Smooth muscle cell (in vitro differentiated cells): ENCODE measurements at regions not wholly inside any gene's neighbourhood (a gene's known extent, or its start where the extent isn't known, plus 50 kb on each side); places are given as distances from the start of the nearest gene placed in this dataset.

Experiments
- DNase-seq: peaks from one replicate; lab custom pipeline; 2025; ENCODE audit not compliant: unreplicated experiment; lab: John Stamatoyannopoulos, UW
- H2AFZ ChIP-seq: fragments of 200-600 bp; sonication (generic); 2 replicates; pipeline ENCODE4 v1.6.0; 2016; ENCODE audit warnings: antibody characterized with exemption, low read depth, mild to moderate bottlenecking
- H3F3A ChIP-seq: fragments of 200-600 bp; sonication (generic); 2 replicates; pipeline ENCODE4 v1.6.0; 2017; ENCODE audit warnings: antibody characterized with exemption, low read depth
- H3K27ac ChIP-seq: fragments of 200-600 bp; sonication (generic); 2 replicates; pipeline ENCODE4 v1.5.1; 2016; ENCODE audit warnings: low read depth, mild to moderate bottlenecking
- H3K27me3 ChIP-seq: fragments of 200-600 bp; sonication (generic); 2 replicates; pipeline ENCODE4 v1.6.1; 2016; ENCODE audit warnings: low read depth, mild to moderate bottlenecking
- H3K36me3 ChIP-seq: fragments of 200-600 bp; sonication (generic); 2 replicates; pipeline ENCODE4 v1.5.1; 2016; ENCODE audit warnings: low read depth
- H3K4me1 ChIP-seq: fragments of 200-600 bp; sonication (generic); 2 replicates; pipeline ENCODE4 v1.5.1; 2016; ENCODE audit warnings: low read depth
- H3K4me2 ChIP-seq: fragments of 200-600 bp; sonication (generic); 2 replicates; pipeline ENCODE4 v1.6.0; 2016; ENCODE audit warnings: mild to moderate bottlenecking
- H3K4me3 ChIP-seq: fragments of 200-600 bp; sonication (generic); 2 replicates; pipeline ENCODE4 v1.5.1; 2016; ENCODE audit warnings: mild to moderate bottlenecking
- H3K79me2 ChIP-seq: fragments of 200-600 bp; sonication (generic); 2 replicates; pipeline ENCODE4 v1.6.0; 2016; ENCODE audit warnings: low read depth, mild to moderate bottlenecking
- H3K9ac ChIP-seq: fragments of 200-600 bp; sonication (generic); 2 replicates; pipeline ENCODE4 v1.6.0; 2016; ENCODE audit warnings: low read depth
- H3K9me3 ChIP-seq: fragments of 200-600 bp; sonication (generic); replicated peaks from 2 replicates; pipeline ENCODE4 v1.5.1; 2016; ENCODE audit warnings: low read depth
- H4K20me1 ChIP-seq: fragments of 200-600 bp; sonication (generic); 2 replicates; pipeline ENCODE4 v1.6.0; 2016; ENCODE audit warnings: low read depth
- CTCF ChIP-seq: fragments of 200-600 bp; sonication (generic); IDR thresholded peaks from 2 replicates; pipeline ENCODE4 v1.5.1; 2017; ENCODE audit warnings: borderline replicate concordance, mild to moderate bottlenecking, antibody characterized with exemption; ENCODE audit not compliant: insufficient read depth, poor library complexity, severe bottlenecking
- WGBS: methylation state at CpG from one replicate; pipeline ENCODE4 v1.1.7; 2016; ENCODE audit warnings: low lambda C conversion rate; 5-methylcytosine and 5-hydroxymethylcytosine counted together

DNA sequence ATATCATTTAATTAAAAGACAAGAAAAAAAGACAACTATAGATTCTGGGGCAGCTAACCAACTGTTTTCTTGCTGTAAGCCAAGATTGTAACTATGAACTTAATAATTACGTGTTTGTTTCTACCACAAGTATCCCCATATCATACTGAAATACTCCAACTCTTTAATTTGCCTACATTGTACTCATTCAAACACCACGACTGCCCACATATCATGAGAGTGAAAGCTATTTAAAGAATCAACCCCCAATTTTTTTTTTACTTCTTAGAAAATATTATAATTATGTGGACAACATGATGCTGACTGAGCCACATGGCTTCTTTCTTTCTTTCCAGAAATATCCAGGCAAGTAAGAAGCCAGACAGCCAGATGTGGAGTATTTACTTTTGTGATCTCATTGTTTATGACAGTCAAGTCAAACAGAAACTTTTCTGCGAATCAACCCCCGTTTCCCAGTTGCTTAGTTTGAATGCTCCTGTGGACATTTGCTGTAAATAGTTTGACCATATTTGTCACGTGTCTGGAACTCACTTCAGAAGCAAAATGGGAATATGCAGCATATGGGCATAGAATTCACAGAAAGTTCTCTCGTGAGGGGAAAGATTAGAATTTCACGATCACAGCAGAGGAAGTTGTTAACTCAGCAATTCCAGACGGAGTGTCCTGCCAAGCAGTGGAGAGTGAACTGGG is 126.8 kb upstream of the PSMD7 start:
- peak overlapping the region; percentile 98 for H2AFZ ChIP-seq
- H3K79me2 ChIP-seq, result no peaks in the 10 kb centered on the region
- H3K4me1 ChIP-seq, result no peaks in the 10 kb centered on the region
- DNase-seq, result no peak
- peak overlapping the region; percentile 85 for H3K4me2 ChIP-seq
- no peaks in the 10 kb centered on the region for H3K36me3 ChIP-seq
- peak overlapping the region; percentile 28 for H3K9ac ChIP-seq
- WGBS, result 31% methylated on average over 8 of the region's 8 CpGs
- H3K4me3 ChIP-seq, result peak overlapping the region; percentile 51
- H3K9me3 ChIP-seq, result no peaks in the 10 kb centered on the region
- H3K27ac ChIP-seq, result peak overlapping the region; percentile 71
- H3F3A ChIP-seq, result no peaks in the 10 kb centered on the region
- H4K20me1 ChIP-seq, result no peaks in the 10 kb centered on the region
- no peaks in the 10 kb centered on the region for H3K27me3 ChIP-seq
- TF ChIP-seq CTCF, result no peak

- Histone ChIP-seq H3K36me3 (no peaks in the 10 kb centered on the region), H3K27ac (peak overlapping the region; percentile 71), H4K20me1 (no peaks in the 10 kb centered on the region), H3K4me3 (no peak overlapping the region), H2AFZ (no peak overlapping the region), H3K9ac (no peak overlapping the region), H3K4me1 (no peaks in the 10 kb centered on the region), H3K27me3 (no peaks in the 10 kb centered on the region), H3K4me2 (no peak overlapping the region), H3K9me3 (no peaks in the 10 kb centered on the region), H3K79me2 (no peaks in the 10 kb centered on the region), H3F3A (no peaks in the 10 kb centered on the region)
- TF ChIP-seq CTCF, result no peak
- DNase-seq, result no peak
- WGBS, result 97% methylated on average over 3 of the region's 3 CpGs
Measured at GRCh38 chr16:74169066-74169465, 127.5 kb upstream of the PSMD7 start.

- TF ChIP-seq CTCF, result no peak
- WGBS, result 100% methylated on average over 1 of the region's 1 CpG
- Histone ChIP-seq H3K4me2 (no peak overlapping the region), H4K20me1 (no peaks in the 10 kb centered on the region), H3K27me3 (no peaks in the 10 kb centered on the region), H3K36me3 (no peaks in the 10 kb centered on the region), H3K4me3 (no peak overlapping the region), H2AFZ (no peak overlapping the region), H3K4me1 (no peaks in the 10 kb centered on the region), H3K79me2 (no peaks in the 10 kb centered on the region), H3K27ac (no peak overlapping the region), H3K9me3 (no peaks in the 10 kb centered on the region), H3K9ac (no peak overlapping the region), H3F3A (no peaks in the 10 kb centered on the region)
- no peak for DNase-seq
Measured at GRCh38 chr16:74168445-74168844, 128.2 kb upstream of the PSMD7 start.

- H3K4me3 ChIP-seq, result no peak overlapping the region
- DNase-seq, result no peak
- WGBS, result 61% methylated on average over 2 of the region's 2 CpGs
- no peak overlapping the region for H3K27ac ChIP-seq
- no peaks in the 10 kb centered on the region for H3K79me2 ChIP-seq
- H3K9ac ChIP-seq, result no peak overlapping the region
- no peak for TF ChIP-seq CTCF
- H3K9me3 ChIP-seq, result no peaks in the 10 kb centered on the region
- no peaks in the 10 kb centered on the region for H3K4me1 ChIP-seq
- no peak overlapping the region for H2AFZ ChIP-seq
- no peaks in the 10 kb centered on the region for H4K20me1 ChIP-seq
- H3K4me2 ChIP-seq, result no peak overlapping the region
- H3F3A ChIP-seq, result no peaks in the 10 kb centered on the region
- H3K36me3 ChIP-seq, result no peaks in the 10 kb centered on the region
- H3K27me3 ChIP-seq, result no peaks in the 10 kb centered on the region
Measured at GRCh38 chr16:74166456-74166855, 130.2 kb upstream of the PSMD7 start.
